Osteocyte (in vitro differentiated cells): ENCODE measurements at regions not wholly inside any gene's neighbourhood (a gene's known extent, or its start where the extent isn't known, plus 50 kb on each side); places are given as distances from the start of the nearest gene placed in this dataset.

Experiments
- DNase-seq: peaks from one replicate; pipeline ENCODE4 v3.0.0; 2021; ENCODE audit warnings: mixed read lengths; ENCODE audit not compliant: unreplicated experiment; ENCODE audit errors: extremely low spot score
- H3K27ac Mint-ChIP-seq: one replicate; pipeline ENCODE4 v1.8.0; 2021; ENCODE audit warnings: mild to moderate bottlenecking, mixed read lengths; ENCODE audit not compliant: unreplicated experiment
- H3K27me3 Mint-ChIP-seq: one replicate; pipeline ENCODE4 v1.8.0; 2021; ENCODE audit warnings: mixed read lengths; ENCODE audit not compliant: unreplicated experiment
- H3K36me3 Mint-ChIP-seq: one replicate; pipeline ENCODE4 v1.8.0; 2021; ENCODE audit warnings: mixed read lengths; ENCODE audit not compliant: unreplicated experiment
- H3K4me1 Mint-ChIP-seq: one replicate; pipeline ENCODE4 v1.8.0; 2021; ENCODE audit warnings: mixed read lengths; ENCODE audit not compliant: unreplicated experiment
- H3K4me3 Mint-ChIP-seq: one replicate; pipeline ENCODE4 v1.8.0; 2021; ENCODE audit warnings: mild to moderate bottlenecking, moderate library complexity, mixed read lengths; ENCODE audit not compliant: unreplicated experiment
- H3K9me3 Mint-ChIP-seq: one replicate; pipeline ENCODE4 v1.8.0; 2021; ENCODE audit warnings: mixed read lengths; ENCODE audit not compliant: unreplicated experiment
- CTCF ChIP-seq: fragments of 200-600 bp; sonication (generic); IDR thresholded peaks from 2 replicates; pipeline ENCODE4 v1.5.0; 2021; ENCODE audit warnings: antibody characterized with exemption, mild to moderate bottlenecking, moderate library complexity

DNA sequence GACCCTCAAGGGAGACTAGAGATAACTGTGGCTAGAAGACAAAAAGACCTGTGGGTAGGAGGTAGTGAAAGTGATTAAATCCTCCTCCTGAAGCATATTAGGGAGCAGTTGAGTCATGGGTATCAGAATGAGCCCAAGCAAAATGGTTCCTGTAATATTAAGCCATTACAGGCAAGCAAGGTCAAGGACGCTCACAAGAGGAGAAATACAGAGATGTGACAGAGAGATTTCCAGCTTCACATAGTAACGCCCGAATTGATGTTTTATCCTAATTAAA is 77.7 kb downstream of the FAM76B start:
- no peaks in the 10 kb centered on the region for H3K9me3 Mint-ChIP-seq
- H3K36me3 Mint-ChIP-seq, result no peaks in the 10 kb centered on the region
- H3K4me1 Mint-ChIP-seq, result peaks cover 24% of the 10 kb centered on the region
- H3K4me3 Mint-ChIP-seq, result no peak overlapping the region
- no peak for TF ChIP-seq CTCF
- no peak for DNase-seq
- H3K27ac Mint-ChIP-seq, result no peak overlapping the region
- H3K27me3 Mint-ChIP-seq, result peaks cover 3% of the 10 kb centered on the region

GRCh38 chr11:95711162-95711944 is 78.2 kb downstream of the FAM76B start:
- Mint-ChIP-seq H3K27me3 (peaks cover 3% of the 10 kb centered on the region), H3K27ac (peak overlapping the region; percentile 31), H3K4me1 (peaks cover 23% of the 10 kb centered on the region), H3K36me3 (no peaks in the 10 kb centered on the region), H3K9me3 (no peaks in the 10 kb centered on the region), H3K4me3 (no peak overlapping the region)
- DNase-seq, result no peak
- no peak for TF ChIP-seq CTCF

DNA sequence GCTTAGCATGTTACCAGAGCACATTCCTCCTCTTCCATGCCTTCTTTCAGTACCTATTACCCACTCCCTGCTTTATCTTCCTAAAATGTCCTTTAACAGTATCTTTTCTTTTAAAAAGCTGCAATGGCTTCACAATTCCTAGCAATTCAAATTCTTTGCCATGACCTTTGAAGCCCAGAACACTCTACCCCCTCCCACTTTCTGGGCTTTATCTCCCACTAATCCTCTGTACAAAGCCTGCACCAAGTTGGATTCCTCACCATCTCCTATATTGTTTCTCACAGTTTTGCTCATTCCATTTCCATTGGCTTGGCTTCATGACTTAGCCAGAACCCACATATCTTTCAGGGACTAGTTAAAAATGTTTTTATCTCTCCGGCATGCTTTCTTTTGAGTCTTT is 80.9 kb downstream of the FAM76B start:
- Mint-ChIP-seq H3K9me3 (no peaks in the 10 kb centered on the region), H3K4me1 (peaks cover 11% of the 10 kb centered on the region), H3K27ac (no peak overlapping the region), H3K36me3 (no peaks in the 10 kb centered on the region), H3K27me3 (peaks cover 3% of the 10 kb centered on the region), H3K4me3 (no peak overlapping the region)
- no peak for TF ChIP-seq CTCF
- DNase-seq, result no peak

GRCh38 chr11:95706974-95707387 is 82.6 kb downstream of the FAM76B start:
- H3K9me3 Mint-ChIP-seq, result no peaks in the 10 kb centered on the region
- H3K4me1 Mint-ChIP-seq, result peaks cover 11% of the 10 kb centered on the region
- H3K4me3 Mint-ChIP-seq, result no peak overlapping the region
- H3K36me3 Mint-ChIP-seq, result no peaks in the 10 kb centered on the region
- H3K27ac Mint-ChIP-seq, result no peak overlapping the region
- TF ChIP-seq CTCF, result no peak
- DNase-seq, result no peak
- peaks cover 3% of the 10 kb centered on the region for H3K27me3 Mint-ChIP-seq

- no peak overlapping the region for H3K27ac Mint-ChIP-seq
- DNase-seq, result peak; percentile 92
- peak; percentile 95 for TF ChIP-seq CTCF
- H3K36me3 Mint-ChIP-seq, result no peaks in the 10 kb centered on the region
- H3K27me3 Mint-ChIP-seq, result peaks cover 3% of the 10 kb centered on the region
- peaks cover 9% of the 10 kb centered on the region for H3K4me1 Mint-ChIP-seq
- no peaks in the 10 kb centered on the region for H3K9me3 Mint-ChIP-seq
- no peak overlapping the region for H3K4me3 Mint-ChIP-seq
These were observed 84.0 kb downstream of the FAM76B start for GRCh38 chr11:95705485-95706124.
